GM12864 (cell line): ENCODE measurements at regions not wholly inside any gene's neighbourhood (a gene's known extent, or its start where the extent isn't known, plus 50 kb on each side); places are given as distances from the start of the nearest gene placed in this dataset.

ENCODE experiments used
- DNase-seq: peaks from one replicate; pipeline ENCODE4 v3.0.0-alpha.2; 2011; ENCODE audit warnings: low read depth
- H3K4me3 ChIP-seq: 2 replicates; pipeline ENCODE4 v1.5.1; 2011; ENCODE audit warnings: mild to moderate bottlenecking, low read depth, low read length, control low read depth
- TF ChIP-seq, protein P1 (sequence below): IDR thresholded peaks from 2 replicates; pipeline ENCODE4 v1.5.1; 2011; ENCODE audit warnings: low read depth, mild to moderate bottlenecking, moderate library complexity, low read length, control low read depth, inconsistent platforms; ENCODE audit errors: missing control alignments

DNA sequence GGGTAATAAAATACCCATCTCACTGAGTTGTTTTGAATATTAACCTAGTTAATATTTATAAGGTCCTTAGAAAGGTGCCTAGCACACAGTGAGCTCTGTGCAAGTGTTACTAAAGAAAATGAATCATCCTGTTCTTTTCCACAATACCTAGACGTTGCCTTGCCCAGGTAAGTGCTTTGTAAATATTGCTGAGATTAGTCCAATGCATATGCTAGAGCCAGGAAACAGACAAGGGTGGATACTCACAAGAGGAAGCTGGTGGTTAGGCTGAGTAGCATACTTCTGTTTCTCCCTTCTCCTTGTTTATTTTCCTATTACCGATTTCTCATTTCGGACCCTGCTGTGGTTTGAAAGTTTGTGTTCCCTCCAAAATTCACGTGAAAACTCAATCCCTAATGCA is 58.1 kb upstream of the BARX2 start:
- no peak overlapping the region for H3K4me3 ChIP-seq
- DNase-seq = no peak
- TF ChIP-seq, protein P1, sequence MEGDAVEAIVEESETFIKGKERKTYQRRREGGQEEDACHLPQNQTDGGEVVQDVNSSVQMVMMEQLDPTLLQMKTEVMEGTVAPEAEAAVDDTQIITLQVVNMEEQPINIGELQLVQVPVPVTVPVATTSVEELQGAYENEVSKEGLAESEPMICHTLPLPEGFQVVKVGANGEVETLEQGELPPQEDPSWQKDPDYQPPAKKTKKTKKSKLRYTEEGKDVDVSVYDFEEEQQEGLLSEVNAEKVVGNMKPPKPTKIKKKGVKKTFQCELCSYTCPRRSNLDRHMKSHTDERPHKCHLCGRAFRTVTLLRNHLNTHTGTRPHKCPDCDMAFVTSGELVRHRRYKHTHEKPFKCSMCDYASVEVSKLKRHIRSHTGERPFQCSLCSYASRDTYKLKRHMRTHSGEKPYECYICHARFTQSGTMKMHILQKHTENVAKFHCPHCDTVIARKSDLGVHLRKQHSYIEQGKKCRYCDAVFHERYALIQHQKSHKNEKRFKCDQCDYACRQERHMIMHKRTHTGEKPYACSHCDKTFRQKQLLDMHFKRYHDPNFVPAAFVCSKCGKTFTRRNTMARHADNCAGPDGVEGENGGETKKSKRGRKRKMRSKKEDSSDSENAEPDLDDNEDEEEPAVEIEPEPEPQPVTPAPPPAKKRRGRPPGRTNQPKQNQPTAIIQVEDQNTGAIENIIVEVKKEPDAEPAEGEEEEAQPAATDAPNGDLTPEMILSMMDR = no peak

DNA sequence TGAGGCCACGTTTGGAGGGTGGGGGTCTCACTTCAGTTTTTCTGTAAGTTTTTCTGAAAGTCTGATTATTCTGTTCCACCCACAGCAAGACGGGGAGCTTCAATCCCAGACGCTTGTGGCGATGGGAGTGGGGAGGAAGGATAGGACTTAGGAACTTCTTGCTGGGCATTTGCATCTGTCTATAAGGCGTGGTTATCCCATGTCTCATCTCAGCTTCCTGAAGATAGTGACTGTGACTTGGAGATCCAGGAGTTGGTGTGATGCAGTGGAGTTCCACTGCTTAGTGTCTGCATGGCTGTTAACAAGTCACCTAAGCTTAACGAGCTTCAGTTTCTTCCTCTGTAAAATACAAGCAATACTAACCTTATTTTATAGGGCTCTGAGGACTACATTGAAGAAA is 58.9 kb upstream of the BARX2 start:
- DNase-seq = no peak
- TF ChIP-seq, protein P1 = no peak
- H3K4me3 ChIP-seq = no peak overlapping the region

DNA sequence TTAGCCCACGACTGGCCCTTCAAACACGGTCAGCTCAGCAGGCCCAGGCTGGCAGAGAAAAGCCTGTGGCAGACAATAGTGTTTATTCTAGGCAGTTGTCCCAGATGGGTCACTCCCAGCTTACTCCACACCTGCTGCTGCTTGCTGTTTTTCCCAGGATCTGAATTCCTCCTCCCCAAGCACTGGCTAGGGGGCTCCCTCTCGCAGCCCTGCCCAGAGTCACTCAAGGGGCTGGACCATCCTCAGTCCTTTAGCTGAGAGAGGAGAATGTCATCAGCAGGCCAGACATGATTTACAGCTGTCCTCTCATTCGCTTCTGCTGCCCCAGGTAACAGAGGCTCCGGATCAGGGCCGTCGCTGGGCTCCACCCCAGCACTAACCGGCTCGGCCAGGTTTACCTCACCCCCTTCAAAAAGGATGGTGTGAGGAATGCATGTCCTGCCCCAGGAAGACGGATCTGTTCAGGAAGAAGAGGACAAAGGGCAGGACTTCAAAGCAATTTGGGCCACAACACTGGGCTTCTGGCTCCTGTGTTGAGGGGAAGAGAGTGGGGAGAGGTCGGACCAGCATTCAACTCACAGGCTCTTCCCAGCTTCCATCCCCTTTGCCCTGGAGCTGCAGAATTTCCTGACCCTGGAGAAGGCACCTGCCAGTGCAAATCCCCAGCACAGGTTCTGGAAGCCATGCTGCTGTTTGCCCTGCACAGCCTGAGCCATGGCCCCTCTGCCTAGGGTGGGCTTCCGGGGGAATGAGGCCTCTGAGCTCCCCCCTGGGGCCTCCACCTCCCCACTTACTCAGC is 59.7 kb upstream of the BARX2 start:
- TF ChIP-seq, protein P1 = no peak
- DNase-seq = no peak
- no peak overlapping the region for H3K4me3 ChIP-seq

DNA sequence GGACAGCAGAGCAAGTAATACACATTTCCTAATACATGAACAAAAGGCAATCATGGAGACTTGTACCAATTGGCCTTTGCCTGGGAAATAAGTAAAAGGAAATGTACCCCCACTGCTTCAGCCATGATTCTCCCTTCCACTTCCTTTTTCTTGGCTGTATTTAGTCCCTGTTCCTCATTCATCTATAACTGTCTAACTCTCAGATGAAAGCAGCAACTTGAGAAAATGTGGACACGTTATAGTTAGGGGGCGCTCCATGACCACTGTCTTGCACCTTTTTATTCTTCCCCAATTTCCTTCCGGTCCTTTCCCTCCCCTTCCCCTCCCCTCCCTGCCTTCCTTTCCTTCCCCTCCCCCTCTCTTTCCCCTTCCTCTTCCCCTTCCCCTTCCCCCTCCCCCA is 61.3 kb upstream of the BARX2 start:
- TF ChIP-seq, protein P1 = no peak
- H3K4me3 ChIP-seq = no peak overlapping the region
- DNase-seq = no peak

DNA sequence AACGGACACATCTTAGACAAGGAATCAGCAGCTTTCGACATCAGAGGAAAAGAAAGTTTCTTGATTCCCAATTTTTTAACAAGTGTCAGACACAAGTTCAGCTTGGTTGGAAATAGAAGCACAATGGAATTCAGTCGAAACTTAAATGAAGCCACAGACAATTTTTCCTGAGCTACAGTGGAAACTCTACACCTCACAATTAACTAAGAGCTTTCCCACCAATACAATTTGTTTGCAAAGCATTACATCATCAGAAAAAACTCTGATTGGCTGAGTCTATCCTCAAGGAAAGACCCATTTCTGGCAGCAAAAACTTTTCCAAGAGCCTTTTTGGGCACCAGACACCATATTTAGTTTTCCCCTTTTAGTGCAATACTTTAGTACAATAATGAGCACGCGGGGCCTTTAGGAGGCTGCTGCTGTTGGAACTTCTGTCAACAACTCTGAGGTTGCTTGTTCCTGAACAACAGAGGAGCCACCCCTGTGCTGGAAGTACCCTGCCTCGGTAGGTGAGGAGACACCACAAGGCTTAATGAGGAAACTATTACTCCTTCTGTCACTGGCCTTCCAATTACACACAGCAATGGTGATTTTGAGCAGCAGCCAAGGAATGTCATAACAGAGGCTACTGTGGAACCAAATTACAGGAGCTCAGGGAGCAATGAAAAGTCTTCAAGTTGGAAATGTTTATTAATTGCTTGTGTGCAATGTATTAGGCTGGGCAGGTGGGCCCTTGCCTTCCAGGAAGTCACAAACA is 61.9 kb upstream of the BARX2 start:
- TF ChIP-seq, protein P1 = no peak
- no peak for DNase-seq
- H3K4me3 ChIP-seq = no peak overlapping the region

DNA sequence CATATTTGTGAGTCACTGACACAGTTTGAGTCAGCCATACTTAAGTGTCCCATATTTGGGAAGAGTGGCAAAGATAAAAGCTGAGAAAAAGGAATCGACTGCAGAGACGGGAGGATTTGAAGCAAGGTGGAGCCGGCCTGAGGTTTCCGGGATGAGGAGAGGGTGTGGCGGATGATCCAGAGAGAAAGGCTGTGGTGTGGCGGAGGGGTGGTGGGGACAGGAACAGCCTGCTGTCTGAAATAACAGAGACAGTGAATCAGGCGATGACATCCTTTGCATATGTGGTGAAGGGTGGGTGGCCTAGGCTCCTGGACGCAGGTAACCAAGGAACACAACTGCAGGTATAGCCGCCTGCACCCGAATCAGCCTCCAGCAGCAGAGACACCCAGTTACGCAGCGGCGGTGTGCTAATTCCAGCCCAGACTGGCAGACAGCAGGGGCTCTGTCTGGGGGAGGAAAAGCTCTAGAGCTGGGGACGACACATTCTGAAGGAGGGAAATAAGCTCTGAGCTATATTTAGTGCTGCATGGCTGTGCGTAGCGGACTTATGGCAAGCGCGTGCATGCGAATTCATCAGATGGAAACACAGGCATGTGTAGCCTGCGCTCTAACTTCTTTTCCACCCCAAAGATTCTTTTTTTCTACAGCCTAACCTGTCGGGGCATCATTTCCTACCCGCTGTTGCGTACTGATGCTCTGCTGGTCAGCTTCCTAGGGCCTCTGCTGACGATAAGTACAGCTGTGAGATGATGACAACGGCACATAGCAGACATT is 62.7 kb upstream of the BARX2 start:
- no peak overlapping the region for H3K4me3 ChIP-seq
- TF ChIP-seq, protein P1 = no peak
- DNase-seq = no peak
